Mesothelial cell of epicardium (in vitro differentiated cells): ENCODE measurements at regions not wholly inside any gene's neighbourhood (a gene's known extent, or its start where the extent isn't known, plus 50 kb on each side); places are given as distances from the start of the nearest gene placed in this dataset.
"Not testable (repeated sequence)": the region's sequence is repeated elsewhere in the genome, so short reads cannot be mapped to it uniquely, and the experiment has no call there.

Experiments used
- DNase-seq, 2 experiments: peaks; one replicate each; pipeline ENCODE4 v3.0.0; 2021; ENCODE audit warnings: low spot score in 2 of 2; ENCODE audit not compliant: unreplicated experiment in 2 of 2
- H3K27ac Mint-ChIP-seq: 2 replicates; pipeline ENCODE4 v1.8.0; 2021; ENCODE audit warnings: mixed read lengths
- H3K27me3 Mint-ChIP-seq: 2 replicates; pipeline ENCODE4 v1.8.0; 2021; ENCODE audit warnings: low read depth, mixed read lengths
- H3K36me3 Mint-ChIP-seq: 2 replicates; pipeline ENCODE4 v1.8.0; 2021; ENCODE audit warnings: mixed read lengths
- H3K4me1 Mint-ChIP-seq: 2 replicates; pipeline ENCODE4 v1.8.0; 2021; ENCODE audit warnings: mixed read lengths
- H3K4me3 Mint-ChIP-seq: 2 replicates; pipeline ENCODE4 v1.8.0; 2021; ENCODE audit warnings: mild to moderate bottlenecking, moderate library complexity, mixed read lengths
- H3K9me3 Mint-ChIP-seq: 2 replicates; pipeline ENCODE4 v1.8.0; 2021; ENCODE audit warnings: mixed read lengths
- CTCF ChIP-seq: fragments of 200-600 bp; sonication (generic); IDR thresholded peaks from one replicate; pipeline ENCODE4 v1.5.0; 2021; ENCODE audit warnings: antibody characterized with exemption; ENCODE audit not compliant: unreplicated experiment

GRCh38 chr7:1354661-1355567 is 104.4 kb downstream of the MICALL2 start:
- Mint-ChIP-seq H3K27me3 (peaks cover 16% of the 10 kb centered on the region), H3K36me3 (no peaks in the 10 kb centered on the region), H3K9me3 (no peaks in the 10 kb centered on the region), H3K27ac (no peak overlapping the region), H3K4me3 (no peak overlapping the region), H3K4me1 (no peaks in the 10 kb centered on the region)
- DNase-seq = no peak
- no peak for TF ChIP-seq CTCF

- no peak overlapping the region for H3K4me3 Mint-ChIP-seq
- DNase-seq = no peak
- H3K27me3 Mint-ChIP-seq = peaks cover 10% of the 10 kb centered on the region
- H3K27ac Mint-ChIP-seq = no peak overlapping the region
- no peaks in the 10 kb centered on the region for H3K9me3 Mint-ChIP-seq
- TF ChIP-seq CTCF = no peak
- H3K36me3 Mint-ChIP-seq = no peaks in the 10 kb centered on the region
- H3K4me1 Mint-ChIP-seq = no peaks in the 10 kb centered on the region
These were observed 103.5 kb downstream of the MICALL2 start for GRCh38 chr7:1355568-1356340.

- DNase-seq, H3K36me3 Mint-ChIP-seq, H3K27me3 Mint-ChIP-seq, H3K4me3 Mint-ChIP-seq, H3K27ac Mint-ChIP-seq, H3K9me3 Mint-ChIP-seq, H3K4me1 Mint-ChIP-seq: not testable (repeated sequence)
These were observed 102.4 kb downstream of the MICALL2 start for GRCh38 chr7:1356853-1357252.

GRCh38 chr7:1357260-1357600 is 102.0 kb downstream of the MICALL2 start:
- H3K4me1 Mint-ChIP-seq, H3K36me3 Mint-ChIP-seq, H3K9me3 Mint-ChIP-seq, H3K4me3 Mint-ChIP-seq, DNase-seq, H3K27ac Mint-ChIP-seq, H3K27me3 Mint-ChIP-seq: not testable (repeated sequence)

GRCh38 chr7:1357601-1358271 is 101.5 kb downstream of the MICALL2 start:
- no peak overlapping the region for H3K27ac Mint-ChIP-seq
- no peak for DNase-seq
- H3K27me3 Mint-ChIP-seq = peaks cover 8% of the 10 kb centered on the region
- TF ChIP-seq CTCF = no peak
- H3K36me3 Mint-ChIP-seq = no peaks in the 10 kb centered on the region
- no peaks in the 10 kb centered on the region for H3K9me3 Mint-ChIP-seq
- no peaks in the 10 kb centered on the region for H3K4me1 Mint-ChIP-seq
- H3K4me3 Mint-ChIP-seq = no peak overlapping the region

GRCh38 chr7:1358376-1359050 is 100.8 kb downstream of the MICALL2 start:
- Mint-ChIP-seq H3K27me3 (peaks cover 8% of the 10 kb centered on the region), H3K36me3 (no peaks in the 10 kb centered on the region), H3K4me1 (no peaks in the 10 kb centered on the region), H3K4me3 (no peak overlapping the region), H3K27ac (no peak overlapping the region), H3K9me3 (no peaks in the 10 kb centered on the region)
- DNase-seq = no peak
- TF ChIP-seq CTCF = no peak
